ENCODE measurements at regions not wholly inside any gene's neighbourhood (a gene's known extent, or its start where the extent isn't known, plus 50 kb on each side); places are given as distances from the start of the nearest gene placed in this dataset.

DNA sequence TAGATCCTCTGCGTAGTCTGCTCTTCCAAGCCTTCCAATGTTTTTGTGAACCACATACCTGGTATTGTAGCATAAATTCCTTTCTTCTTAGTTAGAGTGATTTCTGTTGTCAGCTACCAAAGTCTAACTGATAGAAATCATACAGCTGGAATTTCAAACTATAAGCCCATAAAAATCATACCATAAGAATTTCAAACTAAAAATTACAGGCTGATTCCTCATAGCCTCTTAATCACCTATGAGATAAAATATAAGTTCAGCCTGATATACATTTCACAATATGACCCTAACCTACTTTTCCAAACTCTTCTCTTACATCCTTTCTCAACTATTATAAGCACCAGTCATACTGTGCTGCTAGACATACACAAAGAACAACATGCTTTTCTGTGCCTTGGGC, 64.8 kb downstream of the PTHLH start:
- no peak for DNase-seq

GRCh38 chr12:27906658-27907473, 65.7 kb downstream of the PTHLH start:
- no peak for DNase-seq

DNA sequence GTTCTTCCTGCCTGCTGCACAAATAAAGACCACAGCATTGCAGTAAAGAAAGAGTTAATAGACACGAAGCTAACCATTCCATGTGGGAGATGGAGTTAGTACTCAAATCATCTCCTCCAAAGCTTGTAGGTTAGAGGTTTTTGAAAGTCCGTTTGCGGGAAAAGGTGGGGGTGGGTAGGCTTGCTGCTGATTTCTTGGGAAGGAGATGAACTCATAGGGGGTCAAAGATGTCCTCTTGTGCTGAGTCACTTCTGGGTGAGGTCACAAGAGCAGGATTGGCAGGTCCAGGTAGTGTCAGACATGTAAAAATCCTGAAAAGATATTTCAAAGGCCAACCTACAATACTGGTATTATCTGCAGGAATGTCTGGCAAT, 66.4 kb downstream of the PTHLH start:
- DNase-seq = no peak

DNA sequence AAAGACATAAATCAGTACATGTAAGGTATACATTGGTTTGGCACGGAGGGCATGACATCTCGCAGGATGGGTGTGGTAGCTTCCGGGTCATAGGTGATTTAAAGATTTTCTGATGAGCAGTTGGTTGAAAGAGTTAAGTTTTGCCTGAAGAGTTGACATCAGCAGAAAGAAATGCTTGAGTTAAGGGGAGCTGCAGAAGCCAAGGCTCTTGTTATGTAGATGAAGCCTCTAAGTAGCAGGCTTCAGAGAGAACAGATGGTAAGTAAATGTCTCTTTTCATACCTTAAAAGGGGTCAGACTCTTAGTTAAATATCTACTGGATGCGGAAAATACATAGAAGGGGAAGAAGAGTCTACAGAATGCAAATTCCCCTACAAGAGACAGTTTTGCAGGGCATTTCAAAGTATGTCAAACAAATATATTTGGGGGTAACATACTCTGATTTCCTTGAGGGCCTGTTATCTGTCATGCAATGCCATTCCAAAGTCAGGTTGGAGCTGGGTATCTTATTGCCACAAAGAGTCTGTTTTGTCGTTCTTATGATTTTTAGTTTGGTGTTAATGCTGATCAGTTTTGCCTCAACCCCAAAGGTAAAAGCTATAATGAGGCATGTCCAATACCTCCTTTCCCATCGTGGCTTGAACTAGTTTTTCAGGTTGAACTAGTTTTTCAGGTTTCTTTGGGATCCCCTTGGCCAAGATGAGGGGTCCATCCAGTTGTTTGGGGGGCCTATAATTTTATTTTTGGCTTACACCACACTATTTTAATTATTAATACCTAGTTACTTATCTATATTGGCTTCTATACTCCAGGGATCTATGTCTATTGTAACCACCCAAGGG, 67.0 kb downstream of the PTHLH start:
- no peak for DNase-seq

DNA sequence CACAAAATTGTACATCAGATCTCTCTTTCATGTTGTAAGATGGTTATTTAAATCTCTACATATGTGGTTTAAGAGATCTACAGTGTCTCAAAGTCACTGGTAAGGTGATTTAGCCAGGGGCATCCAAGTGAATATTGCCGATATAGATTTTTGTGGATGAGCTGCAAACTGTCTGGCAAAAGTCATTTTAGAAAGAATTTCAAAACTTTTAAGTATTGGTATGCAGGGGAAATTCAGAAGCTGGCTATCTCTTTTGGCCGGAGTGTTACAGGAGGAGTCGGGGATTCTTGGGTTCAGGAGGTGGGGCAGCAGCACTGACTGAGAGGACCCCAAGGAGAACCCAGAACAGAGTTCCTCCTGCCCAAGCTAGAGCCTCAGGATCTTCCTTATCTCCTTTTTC, 69.9 kb downstream of the PTHLH start:
- no peak for DNase-seq

DNA sequence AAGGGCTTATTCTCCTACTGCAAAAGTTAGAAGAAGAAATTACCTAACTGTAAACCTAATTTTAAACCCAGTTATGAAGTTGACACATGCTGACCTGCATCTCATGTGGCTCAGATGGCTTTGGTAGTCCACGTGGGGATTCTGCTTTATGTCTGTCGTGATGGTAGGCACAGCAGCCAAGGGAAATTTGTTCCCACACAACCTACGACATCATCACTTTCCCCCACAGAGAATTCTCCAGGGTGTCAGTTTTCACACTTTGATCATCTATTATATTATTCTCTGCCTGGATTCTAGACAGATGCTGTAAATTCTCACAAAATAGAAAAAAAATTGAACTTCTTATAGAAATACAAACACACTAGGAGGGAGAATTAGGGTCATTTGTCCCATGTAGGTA, 70.6 kb downstream of the PTHLH start:
- no peak for DNase-seq

- no peak for DNase-seq
These were observed 71.3 kb downstream of the PTHLH start for GRCh38 chr12:27900920-27901879.

- no peak for DNase-seq
These were observed 73.3 kb downstream of the PTHLH start for GRCh38 chr12:27899151-27899661.

- no peak for DNase-seq
These were observed 74.5 kb downstream of the PTHLH start for GRCh38 chr12:27898022-27898421.

- DNase-seq = no peak
These were observed 76.0 kb downstream of the PTHLH start for GRCh38 chr12:27896419-27896990.

GRCh38 chr12:27894309-27894708, 78.2 kb downstream of the PTHLH start:
- DNase-seq = no peak

DNA sequence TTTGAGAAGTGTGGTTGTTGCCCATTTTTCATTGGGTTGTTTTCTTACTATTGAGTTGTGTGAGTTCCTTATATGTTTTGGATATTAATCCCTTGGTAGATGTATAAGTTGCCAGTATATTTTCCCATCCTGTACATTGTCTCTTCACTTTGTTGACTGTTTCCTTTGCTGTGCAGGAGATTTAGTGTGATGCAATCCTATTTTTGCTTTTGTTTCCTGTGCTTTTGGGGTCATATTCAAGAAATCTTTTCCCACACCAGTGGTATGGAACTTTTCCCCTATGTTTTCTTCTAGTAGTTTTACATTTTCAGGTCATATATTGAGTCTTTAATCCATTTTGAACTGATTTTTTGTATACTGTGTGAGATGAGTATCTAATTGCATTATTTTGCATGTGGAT, 92.8 kb downstream of the PTHLH start:
- DNase-seq = no peak

DNA sequence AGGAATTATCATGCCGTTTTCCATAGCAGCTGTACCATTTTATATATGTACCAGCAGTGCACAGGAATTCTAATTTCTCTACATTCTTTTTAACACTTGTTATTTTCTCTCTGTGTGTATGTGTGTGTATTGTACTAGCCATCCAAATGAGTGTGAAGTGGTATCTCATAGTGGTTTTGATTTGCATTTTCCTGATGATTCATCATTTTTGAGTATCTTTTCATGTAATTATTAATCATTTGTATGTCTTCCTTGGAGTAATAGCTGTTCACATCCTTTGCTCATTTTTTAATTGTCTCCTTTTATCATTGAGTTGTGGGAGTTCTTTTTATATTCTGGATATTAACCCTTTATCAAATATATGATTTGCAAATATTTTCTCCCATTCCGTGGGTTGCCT, 95.6 kb upstream of the MANSC4 start:
- no peak for DNase-seq

DNA sequence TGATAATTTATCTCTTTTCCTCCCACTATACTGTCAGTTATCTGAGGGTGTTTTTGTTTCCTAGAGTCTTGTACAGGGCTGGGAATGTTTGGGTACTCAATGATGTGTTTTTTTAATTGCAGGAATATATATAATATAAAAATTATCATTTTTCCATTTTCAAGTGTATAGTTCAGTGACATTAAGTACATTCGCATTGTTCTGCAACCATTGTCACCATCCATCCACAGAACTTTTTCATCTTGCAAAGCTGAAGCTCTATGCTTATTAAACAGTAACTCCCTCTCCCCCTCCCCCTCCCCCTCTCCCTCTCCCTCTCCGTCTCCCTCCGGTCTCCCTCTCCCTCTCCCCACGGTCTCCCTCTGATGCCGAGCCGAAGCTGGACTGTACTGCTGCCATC, 93.0 kb upstream of the MANSC4 start:
- DNase-seq = no peak

DNA sequence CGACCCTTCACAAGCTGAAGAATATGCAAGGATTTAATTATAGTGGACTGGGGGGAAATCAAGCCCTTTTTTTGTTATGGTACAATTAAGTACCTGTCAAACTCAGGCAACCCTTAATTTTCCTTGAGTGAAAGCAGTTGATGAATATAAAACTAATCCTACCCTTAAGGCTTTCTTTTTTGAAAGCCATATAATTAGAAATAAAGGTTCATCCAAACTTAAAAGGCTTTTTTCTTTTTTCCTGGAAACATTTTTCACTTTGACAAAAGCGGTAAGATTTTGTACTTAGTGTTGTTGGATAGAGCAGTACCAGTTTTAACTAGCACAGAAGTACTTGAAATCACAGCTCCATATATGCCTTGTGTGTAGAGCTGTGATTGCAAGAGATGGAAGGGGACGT, 91.9 kb upstream of the MANSC4 start:
- DNase-seq = no peak

DNA sequence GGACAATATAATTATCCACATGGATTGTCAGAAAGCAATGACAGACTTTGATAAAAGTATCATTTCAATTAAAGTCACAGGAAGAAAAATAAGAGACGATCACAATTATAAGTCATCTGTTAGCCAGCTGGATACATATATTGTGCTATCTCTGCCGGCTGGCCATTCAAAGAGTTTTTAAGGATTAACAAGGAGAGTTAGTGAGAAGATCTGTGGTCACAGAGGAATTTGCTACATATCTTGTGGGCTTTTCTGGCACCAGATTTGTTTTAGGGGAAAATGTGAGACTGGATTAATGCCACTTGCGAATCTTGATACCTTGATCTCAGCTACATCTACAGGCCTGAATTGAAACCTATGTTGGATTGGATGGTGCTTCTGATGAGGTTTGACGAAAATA, 90.9 kb upstream of the MANSC4 start:
- no peak for DNase-seq

GRCh38 chr12:27869567-27869966, 89.5 kb upstream of the MANSC4 start:
- peak in 1 of 58 donors; percentile 2 for DNase-seq

DNA sequence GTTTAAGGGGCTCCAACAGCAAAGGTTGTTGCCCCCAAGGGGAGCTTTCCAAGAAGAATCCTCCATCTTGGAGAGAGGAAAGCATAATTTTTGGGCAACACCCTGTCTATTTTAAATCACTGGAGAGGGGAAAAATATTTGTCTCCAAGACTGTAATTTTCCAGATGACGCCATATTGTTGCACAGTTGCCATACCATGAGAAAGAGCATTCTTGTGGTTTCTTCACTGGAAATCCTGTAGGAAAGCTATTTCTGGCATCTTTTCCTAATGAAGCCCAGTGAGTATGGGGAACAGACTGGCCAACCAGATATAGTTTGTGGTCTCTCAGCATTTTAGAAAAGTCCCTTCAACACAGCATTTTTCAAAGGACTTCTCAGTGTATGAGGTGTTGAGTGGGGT, 88.1 kb upstream of the MANSC4 start:
- DNase-seq = no peak

DNA sequence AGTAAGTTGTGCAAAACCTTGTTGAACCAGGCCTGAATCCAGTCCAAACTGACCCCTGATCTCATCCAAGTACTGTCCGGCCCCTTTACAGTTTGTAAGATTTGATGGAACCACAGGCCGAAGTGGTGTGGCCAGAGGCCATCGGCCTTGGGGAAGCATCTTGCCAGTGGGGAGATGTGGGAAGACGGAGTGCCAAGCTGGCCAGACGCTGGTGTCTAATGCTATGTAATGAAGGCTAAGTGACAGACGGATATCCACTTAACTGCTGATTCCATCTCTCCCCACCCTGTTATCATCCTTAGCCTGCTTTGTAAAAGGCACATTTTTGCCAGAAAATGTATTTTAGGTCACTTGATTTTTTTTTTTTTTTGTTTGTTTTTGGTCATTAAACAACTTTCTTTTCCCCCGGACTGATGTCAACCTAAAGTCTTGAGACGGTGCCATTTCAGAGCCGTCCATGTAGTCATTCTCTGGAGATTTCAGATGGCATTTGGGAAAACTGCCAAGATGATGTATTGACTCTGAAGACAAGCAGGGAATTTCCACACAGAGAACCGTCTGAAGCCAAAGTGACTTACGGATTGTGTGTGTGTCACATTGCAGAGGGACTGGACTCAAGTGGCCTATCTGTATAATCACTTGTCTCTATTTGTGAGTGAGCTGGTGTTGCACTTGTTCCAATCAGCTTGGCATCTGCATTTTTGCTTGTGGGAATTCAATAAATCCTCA, 86.5 kb upstream of the MANSC4 start:
- DNase-seq = no peak

DNA sequence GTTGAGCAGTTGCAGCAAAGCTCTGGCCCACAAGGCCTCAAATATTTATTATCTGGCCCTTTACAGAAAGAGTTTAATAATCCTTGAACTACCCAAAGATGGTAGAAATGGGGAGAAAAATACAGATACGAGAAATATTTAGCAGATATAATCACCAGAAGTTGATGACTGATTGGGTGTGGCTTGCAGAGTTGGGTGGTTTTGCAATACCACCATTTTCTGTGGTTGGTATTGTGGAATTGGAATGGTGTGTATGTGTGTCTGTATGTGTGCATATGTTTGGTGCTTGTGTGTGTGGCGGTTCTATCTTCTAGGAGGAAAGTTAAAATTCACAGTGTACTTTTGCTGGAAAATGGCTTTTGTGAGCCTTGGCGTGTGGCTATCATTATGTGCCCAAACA, 85.4 kb upstream of the MANSC4 start:
- DNase-seq = no peak

Measured in anterior cingulate cortex (tissue), 58 donors.